Chondrocyte (in vitro differentiated cells): ENCODE measurements at regions not wholly inside any gene's neighbourhood (a gene's known extent, or its start where the extent isn't known, plus 50 kb on each side); places are given as distances from the start of the nearest gene placed in this dataset.

ENCODE experiments used
- DNase-seq: peaks from one replicate; pipeline ENCODE4 v3.0.0; 2021; ENCODE audit warnings: mixed read lengths, low spot score
- H3K27ac Mint-ChIP-seq: one replicate; pipeline ENCODE4 v1.8.0; 2021; ENCODE audit warnings: mild to moderate bottlenecking, moderate library complexity, mixed read lengths; ENCODE audit not compliant: unreplicated experiment
- H3K27me3 Mint-ChIP-seq: 2 replicates; pipeline ENCODE4 v1.8.0; 2021; ENCODE audit warnings: low read depth, mixed read lengths
- H3K36me3 Mint-ChIP-seq: 2 replicates; pipeline ENCODE4 v1.8.0; 2021; ENCODE audit warnings: low read depth, mixed read lengths
- H3K4me1 Mint-ChIP-seq: 2 replicates; pipeline ENCODE4 v1.8.0; 2021; ENCODE audit warnings: low read depth, mild to moderate bottlenecking, mixed read lengths
- H3K4me3 Mint-ChIP-seq: one replicate; pipeline ENCODE4 v1.8.0; 2021; ENCODE audit warnings: mild to moderate bottlenecking, moderate library complexity, mixed read lengths; ENCODE audit not compliant: unreplicated experiment
- H3K9me3 Mint-ChIP-seq: 2 replicates; pipeline ENCODE4 v1.8.0; 2021; ENCODE audit warnings: low read depth, mixed read lengths
- CTCF ChIP-seq: fragments of 200-600 bp; sonication (generic); IDR thresholded peaks from 2 replicates; pipeline ENCODE4 v1.5.0; 2021; ENCODE audit warnings: antibody characterized with exemption, mild to moderate bottlenecking, moderate library complexity

- Mint-ChIP-seq H3K27ac (no peak overlapping the region), H3K4me3 (no peak overlapping the region), H3K27me3 (peaks cover 24% of the 10 kb centered on the region), H3K36me3 (no peaks in the 10 kb centered on the region), H3K4me1 (no peaks in the 10 kb centered on the region), H3K9me3 (no peaks in the 10 kb centered on the region)
- peak; percentile 88 for DNase-seq
- no peak for TF ChIP-seq CTCF
Observed at GRCh38 chr22:49023879-49024774, 803.5 kb downstream of the BRD1 start.

GRCh38 chr22:49023161-49023878, 804.4 kb downstream of the BRD1 start:
- H3K4me3 Mint-ChIP-seq: no peak overlapping the region
- peaks cover 18% of the 10 kb centered on the region for H3K27me3 Mint-ChIP-seq
- no peaks in the 10 kb centered on the region for H3K36me3 Mint-ChIP-seq
- H3K9me3 Mint-ChIP-seq: no peaks in the 10 kb centered on the region
- peak; percentile 91 for DNase-seq
- H3K27ac Mint-ChIP-seq: no peak overlapping the region
- no peak for TF ChIP-seq CTCF
- no peaks in the 10 kb centered on the region for H3K4me1 Mint-ChIP-seq

- no peaks in the 10 kb centered on the region for H3K4me1 Mint-ChIP-seq
- H3K4me3 Mint-ChIP-seq: no peak overlapping the region
- no peaks in the 10 kb centered on the region for H3K9me3 Mint-ChIP-seq
- TF ChIP-seq CTCF: no peak
- H3K27me3 Mint-ChIP-seq: peaks cover 16% of the 10 kb centered on the region
- peak; percentile 60 for DNase-seq
- H3K36me3 Mint-ChIP-seq: no peaks in the 10 kb centered on the region
- H3K27ac Mint-ChIP-seq: no peak overlapping the region
Observed at GRCh38 chr22:49022816-49023160, 804.9 kb downstream of the BRD1 start.

GRCh38 chr22:49021926-49022815, 805.5 kb downstream of the BRD1 start:
- Mint-ChIP-seq H3K4me3 (no peak overlapping the region), H3K9me3 (no peaks in the 10 kb centered on the region), H3K27ac (no peak overlapping the region)

More at GRCh38 chr22:49021926-49022815, 805.5 kb downstream of the BRD1 start:
- DNase-seq: peak; percentile 79
- no peak for TF ChIP-seq CTCF
- H3K4me1 Mint-ChIP-seq: no peaks in the 10 kb centered on the region
- peaks cover 10% of the 10 kb centered on the region for H3K27me3 Mint-ChIP-seq
- H3K36me3 Mint-ChIP-seq: no peaks in the 10 kb centered on the region
